Nephron progenitor cell (in vitro differentiated cells): ENCODE measurements at regions not wholly inside any gene's neighbourhood (a gene's known extent, or its start where the extent isn't known, plus 50 kb on each side); places are given as distances from the start of the nearest gene placed in this dataset.

Source experiments
- DNase-seq: peaks from one replicate; pipeline ENCODE4 v3.0.0; 2021
- H3K27ac Mint-ChIP-seq: 2 replicates; pipeline ENCODE4 v1.8.0; 2021; ENCODE audit warnings: mild to moderate bottlenecking, moderate library complexity, mixed read lengths
- H3K27me3 Mint-ChIP-seq: 2 replicates; pipeline ENCODE4 v1.8.0; 2021; ENCODE audit warnings: mild to moderate bottlenecking, low read depth, mixed read lengths; ENCODE audit not compliant: poor library complexity
- H3K36me3 Mint-ChIP-seq: 2 replicates; pipeline ENCODE4 v1.8.0; 2021; ENCODE audit warnings: low read depth, mixed read lengths
- H3K4me1 Mint-ChIP-seq: 2 replicates; pipeline ENCODE4 v1.8.0; 2021; ENCODE audit warnings: mixed read lengths
- H3K4me3 Mint-ChIP-seq: 2 replicates; pipeline ENCODE4 v1.8.0; 2021; ENCODE audit warnings: mild to moderate bottlenecking, moderate library complexity, mixed read lengths
- H3K9me3 Mint-ChIP-seq: 2 replicates; pipeline ENCODE4 v1.8.0; 2021; ENCODE audit warnings: mild to moderate bottlenecking, moderate library complexity, mixed read lengths
- CTCF ChIP-seq: fragments of 200-600 bp; sonication (generic); IDR thresholded peaks from 2 replicates; pipeline ENCODE4 v1.5.0; 2021; ENCODE audit warnings: antibody characterized with exemption

- H3K9me3 Mint-ChIP-seq: no peaks in the 10 kb centered on the region
- H3K4me1 Mint-ChIP-seq: peaks cover 25% of the 10 kb centered on the region
- no peaks in the 10 kb centered on the region for H3K36me3 Mint-ChIP-seq
- no peak for DNase-seq
- H3K4me3 Mint-ChIP-seq: no peak overlapping the region
- TF ChIP-seq CTCF: no peak
- H3K27ac Mint-ChIP-seq: no peak overlapping the region
- H3K27me3 Mint-ChIP-seq: peaks cover 12% of the 10 kb centered on the region
Measured at GRCh38 chr6:155693573-155694418, 238.2 kb upstream of the NOX3 start.

- H3K4me1 Mint-ChIP-seq: peaks cover 12% of the 10 kb centered on the region
- H3K4me3 Mint-ChIP-seq: no peak overlapping the region
- H3K36me3 Mint-ChIP-seq: no peaks in the 10 kb centered on the region
- H3K9me3 Mint-ChIP-seq: no peaks in the 10 kb centered on the region
- no peak for DNase-seq
- peaks cover 12% of the 10 kb centered on the region for H3K27me3 Mint-ChIP-seq
- no peak overlapping the region for H3K27ac Mint-ChIP-seq
- TF ChIP-seq CTCF: no peak
Measured at GRCh38 chr6:155690820-155691219, 235.2 kb upstream of the NOX3 start.

GRCh38 chr6:155687645-155688044, 232.0 kb upstream of the NOX3 start:
- peaks cover 6% of the 10 kb centered on the region for H3K27me3 Mint-ChIP-seq

GRCh38 chr6:155684416-155685196, 229.0 kb upstream of the NOX3 start:
- Mint-ChIP-seq H3K4me3 (no peak overlapping the region), H3K27me3 (no peaks in the 10 kb centered on the region), H3K9me3 (no peaks in the 10 kb centered on the region), H3K4me1 (no peaks in the 10 kb centered on the region), H3K27ac (peak overlapping the region; percentile 20), H3K36me3 (no peaks in the 10 kb centered on the region)
- TF ChIP-seq CTCF: no peak
- DNase-seq: no peak

More at GRCh38 chr6:155687645-155688044, 232.0 kb upstream of the NOX3 start:
- TF ChIP-seq CTCF: no peak
- Mint-ChIP-seq H3K36me3 (no peaks in the 10 kb centered on the region), H3K27ac (no peak overlapping the region), H3K4me1 (peaks cover 6% of the 10 kb centered on the region), H3K4me3 (no peak overlapping the region), H3K9me3 (no peaks in the 10 kb centered on the region)
- no peak for DNase-seq

GRCh38 chr6:155678361-155678760, 222.7 kb upstream of the NOX3 start:
- Mint-ChIP-seq H3K27ac (no peak overlapping the region), H3K36me3 (no peaks in the 10 kb centered on the region), H3K4me1 (peaks cover 8% of the 10 kb centered on the region), H3K4me3 (no peak overlapping the region), H3K9me3 (no peaks in the 10 kb centered on the region), H3K27me3 (no peaks in the 10 kb centered on the region)
- no peak for DNase-seq
- no peak for TF ChIP-seq CTCF
